GM21390 (cell line): ENCODE measurements at regions not wholly inside any gene's neighbourhood (a gene's known extent, or its start where the extent isn't known, plus 50 kb on each side); places are given as distances from the start of the nearest gene placed in this dataset.

ENCODE experiments used
- ATAC-seq: cut with Tn5 transposase; IDR thresholded peaks from one replicate; pipeline ENCODE4 v1.9.1; 2021; ENCODE audit not compliant: unreplicated experiment

- ATAC-seq = no peak
Observed at GRCh38 chr14:78071016-78071549, 99.1 kb upstream of the NRXN3 start.

GRCh38 chr14:78073028-78073427, 97.1 kb upstream of the NRXN3 start:
- ATAC-seq = no peak

DNA sequence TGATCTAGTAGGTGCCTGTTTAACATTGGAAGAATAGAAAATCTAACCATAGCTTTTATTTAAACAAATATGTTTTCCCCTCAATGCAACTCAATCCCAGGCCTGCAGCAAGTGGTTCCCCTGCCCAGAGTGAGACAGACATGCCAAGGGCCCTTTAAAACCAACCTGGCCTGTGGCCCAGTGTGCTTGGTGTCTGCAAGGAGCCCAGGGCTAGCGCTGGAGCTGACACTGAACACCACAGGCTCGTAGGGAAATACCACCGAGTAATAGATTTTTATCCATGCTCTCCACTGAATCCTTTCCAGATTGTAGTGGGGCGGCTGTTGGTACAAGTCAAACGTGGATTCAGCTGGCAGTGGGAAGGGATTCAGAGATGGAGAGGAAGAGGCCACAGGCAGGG, 95.6 kb upstream of the NRXN3 start:
- no peak for ATAC-seq

GRCh38 chr14:78075033-78075432, 95.1 kb upstream of the NRXN3 start:
- ATAC-seq = no peak

- no peak for ATAC-seq
Observed at GRCh38 chr14:78075555-78076277, 94.5 kb upstream of the NRXN3 start.

- no peak for ATAC-seq
Observed at GRCh38 chr14:78081245-78081644, 88.9 kb upstream of the NRXN3 start.

GRCh38 chr14:78083837-78084236, 86.3 kb upstream of the NRXN3 start:
- ATAC-seq = no peak

DNA sequence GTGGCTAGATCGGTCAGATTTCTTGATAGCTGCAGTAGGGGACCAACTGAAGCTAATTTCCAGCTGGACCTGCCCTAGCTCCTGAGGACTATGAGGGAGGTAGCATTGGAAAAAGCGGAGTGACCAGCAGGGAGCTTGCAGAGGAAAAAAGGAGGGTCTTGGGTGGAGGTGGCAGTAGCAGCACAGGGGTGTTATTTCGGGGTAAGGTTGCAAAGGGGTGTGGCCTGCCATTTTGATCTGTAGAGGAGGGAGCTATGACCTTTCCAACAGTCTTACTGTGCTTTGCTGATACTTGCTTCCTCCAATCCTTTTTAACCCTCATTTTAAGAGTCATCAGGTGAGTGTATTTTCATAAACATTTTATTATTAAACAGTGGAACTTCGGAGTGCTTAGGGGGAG, 83.8 kb upstream of the NRXN3 start:
- no peak for ATAC-seq

DNA sequence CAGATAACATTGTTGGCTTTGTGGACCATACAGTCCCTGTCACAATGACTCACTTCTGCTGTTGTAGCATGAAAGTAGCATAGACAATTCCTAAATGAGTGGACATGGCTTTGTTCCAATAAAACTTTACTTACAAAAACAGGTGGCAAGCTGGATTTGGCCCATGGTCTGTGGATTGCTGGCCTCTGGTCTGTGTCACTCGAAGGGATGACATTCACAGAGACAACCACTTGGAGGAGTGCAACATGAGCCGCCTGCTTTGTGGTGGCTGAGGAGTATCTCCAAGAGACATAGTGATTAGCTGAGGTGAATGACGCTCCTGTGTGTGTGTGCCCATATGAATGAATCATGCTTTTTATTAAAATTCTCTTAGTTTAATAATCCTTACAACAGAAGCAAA, 81.3 kb upstream of the NRXN3 start:
- no peak for ATAC-seq

- ATAC-seq = no peak
Observed at GRCh38 chr14:78090864-78091263, 79.3 kb upstream of the NRXN3 start.

DNA sequence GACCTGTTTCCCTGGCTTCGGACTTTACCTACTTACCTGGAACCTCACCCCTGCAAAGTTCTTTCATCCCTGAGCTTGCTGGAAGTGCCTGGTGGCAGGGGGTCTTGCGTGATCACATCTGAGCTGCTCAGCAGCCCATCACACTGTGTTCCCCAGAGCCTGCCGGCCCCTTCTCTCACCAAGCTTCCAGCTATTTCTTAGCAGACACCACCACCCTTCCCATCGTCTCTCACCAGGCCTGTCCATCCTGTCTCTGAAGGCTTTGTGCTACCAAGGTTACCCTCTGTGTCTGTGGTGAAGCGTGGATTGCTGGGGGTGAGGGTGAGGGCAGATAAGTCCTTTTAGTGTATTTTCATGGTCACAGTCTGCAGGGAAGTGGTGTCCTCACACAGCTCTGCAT, 78.8 kb upstream of the NRXN3 start:
- ATAC-seq = no peak

- no peak for ATAC-seq
Observed at GRCh38 chr14:78092040-78092439, 78.1 kb upstream of the NRXN3 start.

DNA sequence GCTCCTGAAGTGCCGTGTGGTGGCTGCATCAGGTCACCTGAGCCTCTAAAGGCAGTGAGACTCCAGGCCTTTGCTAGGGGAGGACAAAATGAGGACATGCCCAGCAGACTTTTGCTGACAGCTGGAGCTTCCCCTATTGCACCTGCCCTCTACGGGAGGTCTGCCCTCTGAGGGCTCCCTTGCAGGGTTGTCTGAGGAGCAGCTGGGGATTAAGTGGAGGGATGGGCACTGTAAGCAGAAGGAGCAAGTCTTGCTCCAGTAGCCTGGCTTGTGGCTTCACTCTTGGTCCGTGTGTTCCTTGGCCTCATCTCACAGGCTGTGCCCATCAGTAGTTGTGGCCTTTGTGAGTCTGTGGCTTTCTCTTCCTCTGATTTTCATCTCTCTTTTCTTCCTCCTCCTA, 66.9 kb upstream of the NRXN3 start:
- ATAC-seq = no peak

GRCh38 chr14:78104160-78104559, 66.0 kb upstream of the NRXN3 start:
- ATAC-seq = no peak

DNA sequence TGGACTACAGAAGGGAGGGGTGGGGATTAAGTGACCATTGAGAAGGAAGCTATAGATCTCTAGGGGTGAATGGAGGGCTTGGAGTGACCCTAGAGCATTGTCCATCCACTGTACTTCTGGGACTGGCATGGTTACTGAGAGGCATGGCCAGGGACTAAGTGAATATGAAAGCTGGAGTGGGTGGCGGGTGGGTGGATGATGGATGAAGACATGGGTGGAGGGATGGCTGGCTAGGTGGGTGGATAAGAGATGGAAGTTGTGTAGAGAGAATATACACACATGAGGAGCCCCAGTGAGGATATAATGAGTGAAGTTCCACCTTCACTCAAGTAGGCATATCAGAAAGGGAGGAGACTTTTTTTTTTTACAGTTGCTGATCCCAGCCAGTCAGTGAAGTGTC, 65.5 kb upstream of the NRXN3 start:
- no peak for ATAC-seq

DNA sequence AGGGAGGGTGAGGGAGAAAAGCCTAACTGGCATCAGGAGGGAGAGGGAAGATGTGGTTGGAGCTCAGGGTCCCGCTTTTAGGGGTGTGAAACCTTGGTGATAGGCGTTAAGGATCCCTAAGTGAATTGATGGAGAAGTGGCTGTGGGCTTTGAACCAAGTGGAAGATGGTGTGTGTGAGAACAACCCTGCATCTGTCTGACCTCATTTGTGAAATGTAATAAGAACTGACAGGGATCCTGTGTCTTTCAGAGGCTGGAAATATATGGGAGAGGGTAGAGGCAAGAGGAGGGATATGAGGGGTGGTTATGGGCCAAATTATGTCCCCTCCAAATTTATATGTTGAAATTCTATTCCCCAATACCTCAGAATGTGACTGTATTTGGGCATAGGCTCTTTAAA, 63.8 kb upstream of the NRXN3 start:
- no peak for ATAC-seq

- ATAC-seq = no peak
Observed at GRCh38 chr14:78107166-78107565, 63.0 kb upstream of the NRXN3 start.

DNA sequence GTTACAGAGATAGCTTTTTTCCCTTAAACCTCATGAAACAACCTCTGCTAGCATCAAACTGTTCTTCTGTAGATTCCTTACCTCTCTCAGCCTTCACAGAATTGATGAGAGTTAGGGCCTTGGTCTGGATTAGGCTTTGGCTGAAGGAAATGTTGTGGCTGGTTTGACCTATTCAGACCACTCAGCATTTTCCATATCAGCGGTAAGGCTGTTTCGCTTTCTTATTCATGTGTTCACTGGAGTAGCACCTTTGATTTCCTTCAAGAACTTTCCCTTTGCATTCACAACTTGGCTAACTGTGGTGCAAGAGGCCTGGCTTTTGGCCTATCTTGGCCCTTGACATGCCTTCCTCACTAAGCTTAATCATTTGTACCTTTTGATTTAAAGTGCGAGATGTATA, 50.7 kb upstream of the NRXN3 start:
- ATAC-seq = no peak
